ENCODE measurements at regions not wholly inside any gene's neighbourhood (a gene's known extent, or its start where the extent isn't known, plus 50 kb on each side); places are given as distances from the start of the nearest gene placed in this dataset.
"Not testable (repeated sequence)": the region's sequence is repeated elsewhere in the genome, so short reads cannot be mapped to it uniquely, and the experiment has no call there.

DNA sequence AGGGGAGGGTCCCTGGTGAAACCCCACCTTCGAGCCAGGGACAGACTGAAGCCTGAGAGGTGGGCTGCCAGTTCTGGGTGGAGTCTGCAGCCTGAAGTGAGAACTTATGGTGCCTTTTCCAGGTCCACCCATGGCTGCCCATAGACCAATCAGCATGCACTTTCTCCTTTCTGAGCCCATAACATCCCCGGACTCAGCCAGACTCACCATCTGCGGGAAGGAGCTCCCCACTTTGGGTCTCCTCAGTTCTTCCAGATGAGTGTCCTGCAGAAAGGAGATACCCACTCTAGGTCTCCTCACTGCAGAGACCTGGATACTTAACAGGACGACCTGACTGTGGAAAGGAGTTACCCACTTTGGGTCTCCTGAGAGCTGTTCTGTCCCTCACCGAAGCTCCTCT, 1673.4 kb upstream of the TMEFF2 start:
- no peak for DNase-seq (ENCODE audit: low spot score)

DNA sequence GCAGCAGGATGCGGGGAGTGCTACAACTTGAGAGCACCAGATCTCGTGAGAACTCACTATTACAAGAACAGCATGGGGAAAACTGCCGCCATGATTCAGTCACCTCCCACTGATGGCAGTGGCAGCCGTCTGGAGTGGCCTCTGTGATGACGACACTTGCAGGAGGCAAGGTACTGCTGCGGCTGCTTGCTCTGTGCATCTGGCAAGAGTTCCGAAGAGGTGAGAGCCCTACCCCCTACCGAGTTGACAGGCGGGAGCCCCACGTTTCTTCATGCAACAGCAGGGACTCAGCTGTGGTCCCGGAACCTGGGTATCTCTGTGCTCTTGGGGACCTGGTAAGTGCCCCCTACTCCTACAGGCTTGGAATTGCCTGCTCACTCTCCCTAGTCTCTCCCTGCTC, 1672.7 kb upstream of the TMEFF2 start:
- DNase-seq (ENCODE audit: low spot score): no peak

DNA sequence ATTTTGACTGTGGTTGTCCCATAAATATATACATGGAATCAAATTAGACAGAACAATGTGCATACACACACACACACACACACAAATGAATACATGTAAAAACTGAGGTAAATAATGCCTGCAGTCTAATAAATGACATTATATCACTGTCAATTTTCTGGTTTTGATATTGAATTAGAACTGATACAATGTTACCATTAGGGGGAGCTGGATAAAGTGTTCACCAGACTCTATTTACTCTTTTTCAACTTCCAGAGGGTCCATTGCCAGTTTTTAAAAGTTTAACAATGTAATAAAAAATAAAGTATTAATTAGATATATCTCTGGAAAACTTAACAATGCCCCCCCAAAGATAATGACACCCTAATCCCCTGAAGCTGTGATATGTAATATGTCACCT, 1666.8 kb upstream of the TMEFF2 start:
- DNase-seq (ENCODE audit: low spot score): no peak

- no peak for DNase-seq (ENCODE audit: low spot score)
Observed at GRCh38 chr2:193847991-193848390, 1653.3 kb upstream of the TMEFF2 start.

- peak; percentile 82 for DNase-seq (ENCODE audit: low spot score)
Observed at GRCh38 chr2:193847130-193847529, 1652.4 kb upstream of the TMEFF2 start.

GRCh38 chr2:193845604-193846003, 1650.9 kb upstream of the TMEFF2 start:
- no peak for DNase-seq (ENCODE audit: low spot score)

DNA sequence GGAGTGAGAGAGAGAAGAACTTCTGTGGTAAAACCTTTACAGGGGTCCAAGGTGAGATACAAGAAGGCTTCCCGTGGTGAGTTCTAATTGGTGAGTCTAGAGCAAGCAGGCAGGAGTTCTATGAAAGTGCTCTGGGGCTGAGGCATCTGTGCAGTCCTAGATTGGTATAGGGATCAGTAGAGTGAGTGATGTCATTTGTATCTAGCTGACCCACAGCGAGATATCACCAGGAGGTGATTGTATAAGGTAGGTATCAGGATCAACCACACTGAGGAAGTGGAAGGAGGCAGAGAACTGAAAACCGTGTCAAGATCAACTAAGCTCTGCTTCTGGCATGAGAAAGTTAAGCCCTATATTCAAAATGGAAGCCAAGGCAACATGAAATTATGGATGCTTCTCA, 1648.9 kb upstream of the TMEFF2 start:
- DNase-seq (ENCODE audit: low spot score): no peak

GRCh38 chr2:193841384-193842150, 1646.8 kb upstream of the TMEFF2 start:
- DNase-seq (ENCODE audit: low spot score): no peak

GRCh38 chr2:193837111-193837738, 1642.5 kb upstream of the TMEFF2 start:
- DNase-seq (ENCODE audit: low spot score): peak; percentile 61

GRCh38 chr2:193836424-193837006, 1641.8 kb upstream of the TMEFF2 start:
- DNase-seq (ENCODE audit: low spot score): not testable (repeated sequence)

DNA sequence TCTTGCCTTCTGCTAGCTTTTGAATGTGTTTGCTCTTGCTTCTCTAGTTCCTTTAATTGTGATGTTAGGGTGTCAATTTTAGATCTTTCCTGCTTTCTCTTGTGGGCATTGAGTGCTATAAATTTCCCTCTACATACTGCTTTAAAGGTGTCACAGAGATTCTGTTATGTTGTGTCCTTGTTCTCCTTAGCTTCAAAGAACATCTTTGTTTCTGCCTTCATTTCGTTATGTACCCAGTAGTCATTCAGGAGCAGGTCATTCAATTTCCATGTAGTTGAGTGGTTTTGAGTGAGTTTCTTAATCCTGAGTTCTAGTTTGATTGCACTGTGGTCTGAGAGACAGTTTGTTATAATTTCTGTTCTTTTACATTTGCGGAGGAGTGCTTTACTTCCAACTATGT, 1639.2 kb upstream of the TMEFF2 start:
- peak; percentile 46 for DNase-seq (ENCODE audit: low spot score)

- peak; percentile 83 for DNase-seq (ENCODE audit: low spot score)
Observed at GRCh38 chr2:193824474-193824873, 1629.7 kb upstream of the TMEFF2 start.

GRCh38 chr2:193818801-193819499, 1624.2 kb upstream of the TMEFF2 start:
- no peak for DNase-seq (ENCODE audit: low spot score)

- no peak for DNase-seq (ENCODE audit: low spot score)
Observed at GRCh38 chr2:193816008-193816407, 1621.3 kb upstream of the TMEFF2 start.

DNA sequence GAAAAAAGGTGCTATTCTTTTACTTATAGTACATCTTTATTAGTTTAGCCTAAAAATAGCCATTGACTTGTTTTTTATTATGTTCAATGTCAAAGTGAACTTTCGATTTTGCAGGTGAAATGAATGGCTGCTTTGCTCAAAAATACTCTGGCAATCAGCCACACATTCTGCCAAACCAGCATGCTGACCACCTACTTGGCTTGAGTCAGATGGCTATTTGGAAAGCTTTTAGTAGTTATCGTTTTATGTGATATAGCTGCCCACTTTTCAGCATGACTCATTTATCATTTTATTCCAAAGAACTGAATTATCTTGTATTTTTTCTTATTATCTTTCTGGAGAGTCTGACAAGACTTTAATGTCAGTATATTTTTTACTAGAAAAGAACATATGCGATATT, 1615.8 kb upstream of the TMEFF2 start:
- DNase-seq (ENCODE audit: low spot score): peak; percentile 13

DNA sequence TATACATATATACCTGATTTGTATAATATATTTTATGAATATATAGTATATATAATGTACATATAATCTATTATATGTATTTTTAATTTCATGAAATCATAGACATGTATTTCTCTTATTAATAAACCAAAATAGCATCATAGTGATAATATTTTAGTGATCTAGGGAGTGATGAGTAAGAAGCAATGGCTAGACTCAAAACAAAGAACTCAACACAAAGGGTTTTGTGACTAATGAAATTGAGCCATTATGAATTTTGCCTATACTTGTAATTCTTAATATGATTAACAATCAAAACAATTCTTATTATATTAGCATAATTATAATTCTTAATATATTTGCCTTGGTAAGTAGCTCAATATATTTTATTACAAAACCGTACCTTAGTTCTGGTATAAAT, 1614.1 kb upstream of the TMEFF2 start:
- no peak for DNase-seq (ENCODE audit: low spot score)

GRCh38 chr2:193806088-193806774, 1611.5 kb upstream of the TMEFF2 start:
- no peak for DNase-seq (ENCODE audit: low spot score)

GRCh38 chr2:193796847-193797246, 1602.1 kb upstream of the TMEFF2 start:
- DNase-seq (ENCODE audit: low spot score): no peak

- DNase-seq (ENCODE audit: low spot score): peak; percentile 64
Observed at GRCh38 chr2:193793914-193794313, 1599.2 kb upstream of the TMEFF2 start.

DNA sequence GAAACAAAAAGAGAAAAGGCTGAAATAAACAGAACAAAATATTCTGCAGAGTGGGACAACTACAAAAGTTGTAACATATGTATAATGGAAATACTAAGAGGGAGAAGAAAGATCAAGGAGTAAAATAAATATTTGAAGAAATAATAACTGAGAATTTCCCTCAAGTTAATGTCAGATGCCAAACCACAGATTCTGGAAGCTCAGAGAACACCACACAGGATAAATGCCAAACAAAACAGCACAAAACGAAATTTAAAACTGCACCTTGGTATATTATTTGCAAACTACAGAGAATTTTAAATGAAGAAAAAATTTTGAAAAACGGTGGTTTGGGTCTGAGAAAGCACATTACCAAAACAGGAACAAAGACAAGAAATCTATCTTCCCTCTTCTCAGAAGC, 1588.9 kb upstream of the TMEFF2 start:
- no peak for DNase-seq (ENCODE audit: low spot score)

DNA sequence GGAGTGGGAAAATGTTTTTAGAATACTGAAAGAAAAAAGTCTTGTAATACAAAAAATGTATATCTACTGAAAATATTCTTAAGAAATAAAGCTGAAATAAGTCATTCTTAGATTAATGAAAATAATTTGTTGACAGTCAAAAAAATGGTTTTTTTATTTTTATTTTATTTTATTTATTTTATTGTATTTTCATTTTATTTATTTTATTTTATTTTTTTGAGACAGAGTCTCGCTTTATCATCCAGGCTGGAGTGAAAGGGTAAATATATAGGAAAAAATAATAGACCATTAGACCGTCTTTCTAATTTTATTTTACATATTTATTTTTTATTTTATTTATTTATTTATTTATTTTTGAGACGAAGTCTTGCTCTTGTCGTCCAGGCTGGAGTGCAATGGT, 1583.6 kb upstream of the TMEFF2 start:
- DNase-seq (ENCODE audit: low spot score): no peak

GRCh38 chr2:193776988-193777387, 1582.3 kb upstream of the TMEFF2 start:
- DNase-seq (ENCODE audit: low spot score): no peak
